Tibial artery (tissue), 4 donors: ENCODE measurements at regions not wholly inside any gene's neighbourhood (a gene's known extent, or its start where the extent isn't known, plus 50 kb on each side); places are given as distances from the start of the nearest gene placed in this dataset.

Experiments used
- DNase-seq, 2 donors: peaks; one replicate each; pipeline ENCODE4 v3.0.0-alpha.2; 2019
- H3K27ac ChIP-seq, 2 donors: fragments of 200-600 bp; sonication (generic) in 1 of 2; 1 replicate in 1 of 2; 2 replicates in 1 of 2; pipeline ENCODE4 v1.5.1; 2018 to 2019; ENCODE audit warnings: mild to moderate bottlenecking in 1 of 2
- H3K27me3 ChIP-seq, 2 donors: fragments of 200-600 bp; sonication (generic) in 1 of 2; one replicate each; pipeline versions ENCODE4 v1.5.1 to v1.6.0; 2016 to 2019
- H3K36me3 ChIP-seq, 3 donors: fragments of 200-600 bp; sonication (generic) in 2 of 3; one replicate each; pipeline ENCODE4 v1.5.1; 2016 to 2019; ENCODE audit warnings: mild to moderate bottlenecking in 2 of 3
- H3K4me1 ChIP-seq, 4 donors: fragments of 200-600 bp; sonication (generic) in 2 of 4; 1 replicate in 3 of 4; 2 replicates in 1 of 4; pipeline ENCODE4 v1.5.1; 2016 to 2019
- H3K4me3 ChIP-seq, 2 donors: fragments of 200-600 bp; sonication (generic) in 1 of 2; 1 replicate in 1 of 2; 2 replicates in 1 of 2; pipeline ENCODE4 v1.5.1; 2018 to 2019; ENCODE audit warnings: mild to moderate bottlenecking in 2 of 2
- H3K9me3 ChIP-seq, 3 donors: fragments of 200-600 bp; sonication (generic) in 1 of 3; one replicate each; pipeline ENCODE4 v1.5.1; 2016 to 2019
- intact Hi-C: fragments of 100-400 bp; cut with DNase I; formaldehyde crosslinking; loops from one replicate; pipeline ENCODE4 v1.15.0; 2023; ENCODE audit warnings: low total_unique reads
- TF ChIP-seq, protein P1 (sequence below), 2 experiments: fragments of 200-600 bp in 1 of 2; fragments of 450-650 bp in 1 of 2; IDR thresholded peaks; one replicate each; pipeline ENCODE4 v1.5.1; 2017 to 2019; ENCODE audit warnings: antibody characterized with exemption in 2 of 2, mild to moderate bottlenecking in 1 of 2, moderate library complexity in 1 of 2

- TF ChIP-seq, protein P1, sequence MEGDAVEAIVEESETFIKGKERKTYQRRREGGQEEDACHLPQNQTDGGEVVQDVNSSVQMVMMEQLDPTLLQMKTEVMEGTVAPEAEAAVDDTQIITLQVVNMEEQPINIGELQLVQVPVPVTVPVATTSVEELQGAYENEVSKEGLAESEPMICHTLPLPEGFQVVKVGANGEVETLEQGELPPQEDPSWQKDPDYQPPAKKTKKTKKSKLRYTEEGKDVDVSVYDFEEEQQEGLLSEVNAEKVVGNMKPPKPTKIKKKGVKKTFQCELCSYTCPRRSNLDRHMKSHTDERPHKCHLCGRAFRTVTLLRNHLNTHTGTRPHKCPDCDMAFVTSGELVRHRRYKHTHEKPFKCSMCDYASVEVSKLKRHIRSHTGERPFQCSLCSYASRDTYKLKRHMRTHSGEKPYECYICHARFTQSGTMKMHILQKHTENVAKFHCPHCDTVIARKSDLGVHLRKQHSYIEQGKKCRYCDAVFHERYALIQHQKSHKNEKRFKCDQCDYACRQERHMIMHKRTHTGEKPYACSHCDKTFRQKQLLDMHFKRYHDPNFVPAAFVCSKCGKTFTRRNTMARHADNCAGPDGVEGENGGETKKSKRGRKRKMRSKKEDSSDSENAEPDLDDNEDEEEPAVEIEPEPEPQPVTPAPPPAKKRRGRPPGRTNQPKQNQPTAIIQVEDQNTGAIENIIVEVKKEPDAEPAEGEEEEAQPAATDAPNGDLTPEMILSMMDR (IDR thresholded peaks at IDR 0.05) = no peak
- Histone ChIP-seq H3K4me3 (no peak overlapping the region), H3K9me3 (no peaks in the 10 kb centered on the region), H3K27me3 (no peaks in the 10 kb centered on the region), H3K4me1 (peaks cover 0 to 12% (median 0%) of the 10 kb centered on the region in 4 donors), H3K36me3 (no peaks in the 10 kb centered on the region), H3K27ac (no peak overlapping the region)
- intact Hi-C loops = no loop called here
- no peak for DNase-seq
Observed at GRCh38 chr20:12827816-12828385, 180.9 kb upstream of the SPTLC3 start.

GRCh38 chr20:12829170-12829569 is 179.6 kb upstream of the SPTLC3 start:
- H3K4me1 ChIP-seq = peaks cover 0 to 8% (median 0%) of the 10 kb centered on the region in 4 donors
- no peak overlapping the region for H3K27ac ChIP-seq
- TF ChIP-seq, protein P1 (IDR thresholded peaks at IDR 0.05) = no peak
- DNase-seq = no peak
- no peaks in the 10 kb centered on the region for H3K36me3 ChIP-seq
- H3K9me3 ChIP-seq = no peaks in the 10 kb centered on the region
- H3K27me3 ChIP-seq = no peaks in the 10 kb centered on the region
- H3K4me3 ChIP-seq = no peak overlapping the region
- intact Hi-C loops = no loop called here

DNA sequence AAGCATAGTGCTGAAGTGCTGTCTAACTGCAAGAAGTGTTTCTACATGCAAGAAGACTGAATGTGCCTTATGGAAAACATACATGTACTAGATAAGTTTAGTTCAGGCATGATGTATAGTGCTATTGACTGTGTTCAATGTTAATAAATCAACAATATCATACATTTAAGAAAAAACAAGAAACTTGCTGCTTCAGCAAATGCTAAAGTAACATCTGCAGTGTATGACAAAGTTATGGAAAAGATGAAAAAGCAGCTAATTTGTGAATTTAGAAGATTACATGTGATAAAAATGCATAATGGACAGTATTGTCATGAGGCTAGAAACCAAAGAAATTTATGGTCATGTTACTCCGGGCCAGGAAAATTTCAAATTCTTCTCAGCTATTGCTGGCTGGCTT is 174.9 kb upstream of the SPTLC3 start:
- no peaks in the 10 kb centered on the region for H3K36me3 ChIP-seq
- no peak overlapping the region for H3K4me3 ChIP-seq
- H3K4me1 ChIP-seq = no peaks in the 10 kb centered on the region
- no peaks in the 10 kb centered on the region for H3K9me3 ChIP-seq
- no peaks in the 10 kb centered on the region for H3K27me3 ChIP-seq
- TF ChIP-seq, protein P1 (IDR thresholded peaks at IDR 0.05) = no peak
- H3K27ac ChIP-seq = no peak overlapping the region
- no peak for DNase-seq
- intact Hi-C loops = no loop called here

- TF ChIP-seq, protein P1 (IDR thresholded peaks at IDR 0.05) = no peak
- H3K4me3 ChIP-seq = no peak overlapping the region
Observed at GRCh38 chr20:12835999-12836398, 172.8 kb upstream of the SPTLC3 start.

GRCh38 chr20:12837646-12838045 is 171.1 kb upstream of the SPTLC3 start:
- Histone ChIP-seq H3K27me3 (no peaks in the 10 kb centered on the region), H3K9me3 (no peaks in the 10 kb centered on the region), H3K4me3 (no peak overlapping the region), H3K27ac (no peak overlapping the region), H3K36me3 (no peaks in the 10 kb centered on the region), H3K4me1 (no peaks in the 10 kb centered on the region)
- no peak for DNase-seq
- intact Hi-C loops = no loop called here
- TF ChIP-seq, protein P1 (IDR thresholded peaks at IDR 0.05) = no peak

More at GRCh38 chr20:12835999-12836398, 172.8 kb upstream of the SPTLC3 start:
- no peaks in the 10 kb centered on the region for H3K4me1 ChIP-seq
- intact Hi-C loops = no loop called here
- no peak for DNase-seq
- H3K27me3 ChIP-seq = no peaks in the 10 kb centered on the region
- H3K36me3 ChIP-seq = no peaks in the 10 kb centered on the region
- H3K27ac ChIP-seq = no peak overlapping the region
- H3K9me3 ChIP-seq = no peaks in the 10 kb centered on the region
